Peyer's patch (tissue), 4 donors: ENCODE measurements at regions not wholly inside any gene's neighbourhood (a gene's known extent, or its start where the extent isn't known, plus 50 kb on each side); places are given as distances from the start of the nearest gene placed in this dataset.
A peak's percentile ranks its signal among the peaks of the same experiment; 100 is the strongest.

ENCODE experiments used
- DNase-seq, 3 donors: peaks; one replicate each; pipeline ENCODE4 v3.0.0-alpha.2; 2017 to 2019
- H3K27ac ChIP-seq, 4 donors: fragments of 200-600 bp; sonication (generic); one replicate each; pipeline ENCODE4 v1.5.1; 2016 to 2019
- H3K27me3 ChIP-seq, 2 donors: fragments of 200-600 bp; sonication (generic); one replicate each; pipeline ENCODE4 v1.5.1; 2019
- H3K36me3 ChIP-seq, 3 donors: fragments of 200-600 bp; sonication (generic); one replicate each; pipeline ENCODE4 v1.5.1; 2016 to 2019
- H3K4me1 ChIP-seq, 4 donors: fragments of 200-600 bp; sonication (generic); one replicate each; pipeline ENCODE4 v1.5.1; 2016 to 2019
- H3K4me3 ChIP-seq, 4 donors: fragments of 200-600 bp; sonication (generic); 1 replicate in 3 of 4; 2 replicates in 1 of 4; pipeline ENCODE4 v1.5.1; 2016 to 2019; ENCODE audit warnings: mild to moderate bottlenecking in 1 of 4
- H3K9me3 ChIP-seq, 4 donors: fragments of 200-600 bp; sonication (generic); one replicate each; pipeline ENCODE4 v1.5.1; 2016 to 2019; ENCODE audit warnings: mild to moderate bottlenecking in 1 of 4
- CTCF ChIP-seq, 6 experiments: fragments of 450-650 bp in 4 of 6; fragments of 200-600 bp in 2 of 6; sonication (generic) in 1 of 6; IDR thresholded peaks; one replicate each; pipeline ENCODE4 v1.5.1; 2017 to 2019; ENCODE audit warnings: antibody characterized with exemption in 6 of 6, mild to moderate bottlenecking in 3 of 6, moderate library complexity in 1 of 6
- POLR2A ChIP-seq, 2 donors: fragments of 450-650 bp; IDR thresholded peaks; one replicate each; pipeline ENCODE4 v1.5.1; 2017; ENCODE audit warnings: antibody characterized with exemption in 2 of 2, mild to moderate bottlenecking in 2 of 2, moderate library complexity in 2 of 2

GRCh38 chr14:97295108-97295710 is 498.0 kb downstream of the VRK1 start:
- no peaks in the 10 kb centered on the region for H3K4me1 ChIP-seq
- no peaks in the 10 kb centered on the region for H3K9me3 ChIP-seq
- TF ChIP-seq CTCF (IDR thresholded peaks at IDR 0.05): no peak
- H3K27ac ChIP-seq: no peak overlapping the region
- no peak for DNase-seq
- H3K36me3 ChIP-seq: no peaks in the 10 kb centered on the region
- H3K27me3 ChIP-seq: no peaks in the 10 kb centered on the region
- no peak overlapping the region for H3K4me3 ChIP-seq

GRCh38 chr14:97296176-97296575 is 499.0 kb downstream of the VRK1 start:
- Histone ChIP-seq H3K36me3 (no peaks in the 10 kb centered on the region), H3K9me3 (no peaks in the 10 kb centered on the region), H3K27me3 (no peaks in the 10 kb centered on the region), H3K4me3 (no peak overlapping the region), H3K27ac (no peak overlapping the region), H3K4me1 (no peaks in the 10 kb centered on the region)
- no peak for TF ChIP-seq CTCF (IDR thresholded peaks at IDR 0.05)
- TF ChIP-seq POLR2A (IDR thresholded peaks at IDR 0.05): no peak
- DNase-seq: no peak

- H3K4me3 ChIP-seq: no peak overlapping the region
- H3K36me3 ChIP-seq: no peaks in the 10 kb centered on the region
- H3K9me3 ChIP-seq: no peaks in the 10 kb centered on the region
- H3K27me3 ChIP-seq: no peaks in the 10 kb centered on the region
- TF ChIP-seq POLR2A (IDR thresholded peaks at IDR 0.05) (no peak), CTCF (IDR thresholded peaks at IDR 0.05) (no peak)
- no peak for DNase-seq
- H3K27ac ChIP-seq: no peak overlapping the region
- H3K4me1 ChIP-seq: no peaks in the 10 kb centered on the region
Measured at GRCh38 chr14:97297100-97297499, 499.9 kb downstream of the VRK1 start.

- H3K4me3 ChIP-seq: no peak overlapping the region
Measured at GRCh38 chr14:97298331-97298730, 501.1 kb downstream of the VRK1 start.

GRCh38 chr14:97298736-97299135 is 501.6 kb downstream of the VRK1 start:
- Histone ChIP-seq H3K36me3 (no peaks in the 10 kb centered on the region), H3K4me1 (no peaks in the 10 kb centered on the region), H3K9me3 (no peaks in the 10 kb centered on the region), H3K4me3 (no peak overlapping the region), H3K27me3 (no peaks in the 10 kb centered on the region), H3K27ac (no peak overlapping the region)
- DNase-seq: no peak
- no peak for TF ChIP-seq CTCF (IDR thresholded peaks at IDR 0.05)
- no peak for TF ChIP-seq POLR2A (IDR thresholded peaks at IDR 0.05)

More at GRCh38 chr14:97298331-97298730, 501.1 kb downstream of the VRK1 start:
- Histone ChIP-seq H3K9me3 (no peaks in the 10 kb centered on the region), H3K27me3 (no peaks in the 10 kb centered on the region), H3K4me1 (no peaks in the 10 kb centered on the region), H3K27ac (no peak overlapping the region), H3K36me3 (no peaks in the 10 kb centered on the region)
- DNase-seq: no peak
- no peak for TF ChIP-seq POLR2A (IDR thresholded peaks at IDR 0.05)
- no peak for TF ChIP-seq CTCF (IDR thresholded peaks at IDR 0.05)

- no peak overlapping the region for H3K4me3 ChIP-seq
- H3K27me3 ChIP-seq: no peaks in the 10 kb centered on the region
- H3K27ac ChIP-seq: no peak overlapping the region
- H3K36me3 ChIP-seq: no peaks in the 10 kb centered on the region
- DNase-seq: no peak
- no peaks in the 10 kb centered on the region for H3K4me1 ChIP-seq
- no peaks in the 10 kb centered on the region for H3K9me3 ChIP-seq
- TF ChIP-seq POLR2A (IDR thresholded peaks at IDR 0.05) (no peak), CTCF (IDR thresholded peaks at IDR 0.05) (peak in 3 of 6 experiments; percentile 7 to 20 (median 19))
Measured at GRCh38 chr14:97299661-97300060, 502.5 kb downstream of the VRK1 start.
